Stimulated activated CD4-positive, alpha-beta T cell treated with anti-CD3 and anti-CD28 coated beads, Interleukin-2, amount 100 ng/mL, for 48 hours (primary cell): ENCODE measurements at regions not wholly inside any gene's neighbourhood (a gene's known extent, or its start where the extent isn't known, plus 50 kb on each side); places are given as distances from the start of the nearest gene placed in this dataset.

Experiments
- DNase-seq, 2 donors: peaks; one replicate each; pipeline ENCODE4 v3.0.0-alpha.2; 2020

DNA sequence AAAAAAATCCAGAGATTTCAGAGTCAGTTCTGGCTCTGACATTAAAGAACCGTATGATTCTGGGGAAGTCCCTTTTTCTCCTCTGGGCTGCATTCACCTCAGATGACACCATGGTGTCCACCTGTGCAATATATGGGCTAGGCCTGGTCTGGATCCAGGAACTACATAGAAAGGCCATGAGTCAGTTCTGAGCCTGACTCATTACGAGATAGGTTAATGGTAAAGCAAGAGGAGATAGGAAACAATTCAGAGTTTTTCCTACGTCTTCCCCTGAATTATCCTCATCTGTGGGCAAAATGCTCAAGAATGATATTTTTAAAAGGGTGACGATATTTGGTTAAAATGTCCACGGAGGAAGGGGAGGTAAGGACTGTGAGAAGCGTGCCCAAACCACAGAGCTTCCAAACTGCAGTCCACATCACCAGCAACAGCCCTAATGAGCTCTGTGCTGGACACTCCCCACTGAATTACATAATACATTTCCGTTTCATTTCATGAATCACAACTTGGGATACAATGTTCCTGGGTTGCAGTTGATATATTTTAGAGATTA, 180.1 kb upstream of the OSR1 start:
- DNase-seq = no peak

DNA sequence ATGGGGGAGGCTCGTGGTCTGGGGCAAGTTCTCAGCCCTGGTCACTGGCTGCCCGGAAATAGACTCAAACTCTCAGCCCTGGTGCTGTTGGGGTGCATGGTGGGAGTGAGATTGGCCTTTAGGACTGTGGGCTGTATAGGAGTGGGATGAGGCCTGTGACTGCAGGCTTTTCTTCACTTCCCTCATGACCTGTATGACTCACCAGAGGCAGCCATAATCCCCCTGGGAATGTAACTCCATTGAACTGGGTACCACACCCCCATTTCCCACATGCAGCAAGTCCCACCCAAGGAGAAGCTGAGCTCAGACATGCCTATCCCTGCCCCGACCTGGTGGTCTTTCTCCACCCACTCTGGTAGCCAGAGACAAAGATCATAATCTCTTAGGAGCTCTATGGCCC, 177.7 kb upstream of the OSR1 start:
- no peak for DNase-seq

DNA sequence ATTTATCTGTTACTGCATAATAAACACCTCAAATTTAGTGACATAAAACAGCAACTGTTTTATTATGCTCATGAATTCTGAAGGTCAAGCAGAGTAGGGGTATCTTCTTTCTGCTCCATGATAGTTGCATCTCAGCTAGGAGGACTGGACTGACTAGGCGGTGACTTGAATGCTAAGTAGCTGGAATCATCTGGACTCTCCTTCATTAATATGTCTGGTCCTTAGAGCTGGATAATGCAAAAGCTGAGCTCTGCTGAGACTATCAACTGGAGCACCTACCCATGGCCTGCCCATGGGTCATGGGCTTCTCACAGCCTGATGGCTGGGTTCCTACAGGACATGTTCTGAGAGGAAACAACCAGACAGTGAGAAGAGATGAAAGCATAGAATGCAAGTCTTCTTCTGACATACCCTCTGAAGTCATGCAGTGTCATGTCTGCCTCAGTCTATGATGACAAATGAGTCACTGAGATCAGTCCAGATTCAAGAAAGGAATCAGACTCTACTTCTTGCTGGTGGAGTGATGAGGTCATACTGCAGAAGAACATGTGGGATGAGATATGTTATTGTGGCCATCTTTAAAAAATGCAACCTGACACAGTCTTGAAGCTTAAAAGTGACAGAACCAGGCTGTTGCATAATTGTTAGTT, 174.2 kb upstream of the OSR1 start:
- no peak for DNase-seq

DNA sequence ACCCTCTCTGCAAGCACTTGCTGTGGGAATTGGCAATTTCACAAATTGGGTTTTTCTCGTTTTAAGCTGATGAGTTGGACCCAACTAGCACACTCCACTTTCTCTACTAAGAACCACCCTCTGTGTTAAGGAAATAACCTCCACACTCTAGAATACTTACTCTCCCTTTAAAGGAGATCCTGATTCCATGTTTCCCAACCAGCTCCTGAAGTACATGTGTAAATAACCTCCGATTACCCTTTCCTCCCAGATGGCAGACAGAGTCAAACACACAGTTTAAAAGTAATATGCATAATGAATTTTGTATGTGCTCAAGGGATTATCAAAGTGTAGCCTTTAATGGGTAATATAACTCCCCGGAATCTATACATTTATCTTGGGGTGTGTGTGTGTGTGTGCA, 171.3 kb upstream of the OSR1 start:
- no peak for DNase-seq

DNA sequence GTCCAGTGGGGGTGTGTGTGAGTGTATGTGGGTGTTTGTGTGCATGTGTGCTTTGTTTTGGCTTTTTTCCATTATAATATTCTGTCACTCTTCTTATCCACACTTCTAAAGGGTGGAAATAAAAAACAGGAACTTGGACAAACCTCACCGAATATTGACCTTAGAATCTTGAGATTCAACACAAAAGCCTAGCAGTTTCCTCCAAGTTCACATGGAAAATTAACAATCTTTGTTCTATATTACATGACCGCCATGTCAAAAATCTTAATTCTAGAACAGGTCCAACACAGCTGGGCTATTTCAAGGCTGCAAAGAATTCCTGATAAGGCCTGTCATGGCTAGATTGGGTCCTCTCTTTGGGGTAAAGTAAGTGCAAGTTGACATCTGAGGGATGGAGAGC, 169.3 kb upstream of the OSR1 start:
- DNase-seq = no peak

DNA sequence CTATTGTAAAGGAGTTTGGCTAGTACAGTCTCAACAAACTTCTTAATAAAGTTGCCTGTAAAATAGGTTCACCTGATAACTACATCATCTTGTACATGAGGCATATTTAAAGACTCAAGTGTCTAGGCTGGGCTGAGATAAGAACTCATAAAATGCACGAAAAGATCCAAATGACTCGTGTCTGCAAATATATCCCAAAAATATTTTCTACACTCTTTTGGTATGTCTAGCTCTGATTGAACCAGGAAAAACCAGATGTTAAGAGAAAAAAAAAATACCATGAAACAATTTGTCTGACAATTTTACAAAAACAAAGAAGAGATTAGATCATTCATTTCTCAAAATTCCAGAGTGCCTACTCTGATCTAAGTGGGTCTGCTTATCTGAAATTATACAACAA, 166.9 kb upstream of the OSR1 start:
- DNase-seq = no peak

DNA sequence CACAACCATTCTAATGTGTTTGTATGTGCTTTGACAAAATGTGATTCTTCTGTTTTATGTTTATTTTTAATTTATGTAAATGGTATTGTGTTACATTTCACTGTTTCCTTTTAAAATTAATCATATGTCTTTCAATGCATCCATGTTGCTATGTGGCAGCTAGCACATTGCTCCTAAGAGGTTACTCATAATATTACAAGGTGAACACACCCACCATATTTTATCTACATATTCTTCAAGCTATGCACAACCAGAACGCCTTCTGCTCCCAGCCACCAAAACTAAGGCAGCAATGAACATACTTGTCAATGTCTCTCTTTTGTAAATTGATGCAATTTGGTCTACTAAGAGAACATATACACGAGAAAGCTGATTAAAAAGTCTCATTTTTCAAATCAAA, 160.6 kb upstream of the OSR1 start:
- DNase-seq = no peak

DNA sequence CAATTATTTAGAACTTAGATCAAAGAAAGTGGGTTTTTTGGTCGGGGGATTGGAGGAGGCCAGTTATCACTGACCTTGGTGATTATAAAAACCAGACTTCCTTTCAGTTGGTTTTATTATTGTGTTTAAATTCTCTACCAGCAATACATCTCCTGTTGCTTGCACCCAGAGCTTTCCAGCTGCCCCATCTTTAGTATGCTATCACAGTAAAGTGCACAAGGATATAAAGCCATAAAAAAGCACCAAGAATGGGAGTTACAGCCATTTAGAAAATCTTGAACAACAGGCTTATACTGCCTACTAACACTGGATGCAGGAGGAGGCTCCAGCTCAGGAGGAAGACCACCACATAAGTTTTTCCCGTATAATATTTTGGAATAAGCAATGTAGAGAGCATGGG, 148.7 kb upstream of the OSR1 start:
- no peak for DNase-seq

DNA sequence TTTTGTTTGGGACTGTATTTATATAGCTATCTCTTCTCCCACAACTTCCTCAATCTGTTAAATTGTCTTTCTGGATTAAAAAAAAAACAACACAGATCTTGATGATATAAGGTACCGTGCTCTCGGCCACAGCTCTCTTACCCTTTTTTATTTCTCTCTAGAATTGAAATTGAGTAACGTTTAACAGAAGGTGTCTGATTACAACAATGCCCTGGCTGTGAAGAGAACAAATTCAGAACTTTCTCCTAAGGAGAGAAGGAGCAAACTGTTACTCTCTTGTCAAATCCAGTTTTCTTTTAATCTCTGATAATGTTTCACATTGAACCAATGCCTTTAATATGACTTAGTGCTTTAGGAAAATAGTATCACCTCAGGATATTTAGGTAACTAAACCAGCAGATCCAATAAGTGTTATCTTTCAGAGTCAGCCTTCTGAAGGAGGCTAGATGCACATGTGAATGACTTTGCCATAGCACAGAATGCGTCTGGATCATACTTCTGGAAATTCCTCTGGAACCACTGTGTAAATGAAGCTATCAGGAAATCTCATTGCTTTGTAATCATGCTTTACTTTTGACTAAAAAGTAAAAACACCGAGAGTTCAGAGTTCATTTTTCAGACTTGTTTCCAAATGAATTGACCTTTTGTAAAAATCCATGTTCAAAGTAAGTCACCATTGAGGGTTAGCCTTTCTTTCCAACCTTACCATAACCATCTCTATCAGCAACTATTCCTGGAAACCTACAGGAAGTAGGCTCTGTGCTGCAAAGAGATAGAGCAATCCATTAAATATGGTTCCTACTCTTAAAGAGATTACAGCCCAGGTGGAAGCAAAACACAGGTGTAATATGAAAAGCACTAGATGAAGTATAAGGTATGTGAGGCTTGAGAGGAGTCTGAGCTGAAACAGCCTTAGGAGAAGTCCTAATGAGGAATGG, 147.0 kb upstream of the OSR1 start:
- DNase-seq = no peak

DNA sequence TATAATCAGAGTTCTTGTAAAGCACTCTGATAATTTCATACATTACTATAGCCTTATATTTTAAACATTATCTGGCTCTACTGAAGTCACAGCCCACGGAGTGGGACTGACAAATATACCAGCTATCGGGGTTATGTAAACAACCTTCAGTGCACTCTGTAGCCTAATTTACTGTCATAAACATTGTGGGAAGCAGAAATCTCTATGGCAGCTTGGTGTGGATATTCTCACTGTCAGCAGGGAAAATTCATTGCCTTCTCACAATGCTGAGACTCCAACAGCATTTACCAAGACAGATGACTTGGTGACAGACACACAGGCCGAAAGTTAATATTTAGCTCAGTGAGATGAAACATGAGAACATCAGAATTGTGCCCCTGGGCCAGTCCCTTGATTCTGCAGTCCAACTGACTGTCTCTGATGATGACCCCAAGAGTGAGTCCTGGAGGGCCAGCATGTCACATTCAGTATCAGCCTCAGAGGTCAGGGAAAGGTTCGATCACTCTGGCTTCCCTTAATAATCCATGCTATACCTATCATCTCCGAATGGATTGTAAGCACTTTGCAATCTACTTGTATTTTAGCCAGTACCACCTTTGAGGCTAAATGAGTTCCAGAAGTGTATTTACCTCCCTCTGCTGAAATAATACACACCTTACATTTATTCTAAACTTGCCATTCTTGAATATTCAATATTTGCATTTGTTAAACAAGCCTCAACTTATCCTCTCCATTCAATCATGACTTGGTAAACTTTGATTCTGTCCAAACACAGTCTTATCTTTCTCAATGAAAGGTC, 146.2 kb upstream of the OSR1 start:
- DNase-seq = no peak

DNA sequence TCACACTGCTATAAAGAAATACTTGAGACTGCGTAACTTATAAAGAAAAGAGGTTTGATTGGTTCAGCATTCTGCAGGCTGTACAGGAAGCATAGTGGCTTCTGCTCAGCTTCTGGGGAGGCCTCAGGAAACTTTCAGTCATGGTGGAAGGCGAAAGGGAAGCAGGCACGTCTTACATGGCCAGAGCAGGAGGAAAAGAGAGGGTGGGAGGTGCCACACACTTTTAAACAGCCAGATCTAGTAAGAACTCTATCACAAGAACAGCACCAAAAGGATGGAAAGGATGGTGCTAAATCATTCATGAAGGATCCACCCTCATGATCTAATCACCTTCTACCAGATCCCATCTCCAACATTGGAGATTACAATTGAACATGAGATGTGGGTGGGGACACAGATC, 145.5 kb upstream of the OSR1 start:
- no peak for DNase-seq

DNA sequence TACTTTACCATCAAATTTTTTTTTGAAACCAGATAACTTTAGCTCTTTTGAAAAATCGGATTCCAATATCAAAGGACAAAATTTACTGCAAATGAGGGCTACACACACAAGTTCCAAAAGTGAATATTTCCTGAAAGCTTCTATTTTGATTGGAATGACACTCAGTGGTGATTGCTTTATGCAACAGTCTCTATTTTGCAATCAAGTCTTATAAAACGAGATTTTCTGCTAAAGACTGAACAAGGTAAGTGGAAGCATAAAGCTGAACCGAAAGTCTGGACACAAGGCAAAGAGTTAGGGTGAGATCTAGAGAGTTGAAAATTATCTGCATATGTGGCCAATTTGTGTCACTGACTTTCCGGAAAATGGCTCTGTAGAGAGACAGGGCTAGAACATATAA, 145.0 kb upstream of the OSR1 start:
- no peak for DNase-seq

DNA sequence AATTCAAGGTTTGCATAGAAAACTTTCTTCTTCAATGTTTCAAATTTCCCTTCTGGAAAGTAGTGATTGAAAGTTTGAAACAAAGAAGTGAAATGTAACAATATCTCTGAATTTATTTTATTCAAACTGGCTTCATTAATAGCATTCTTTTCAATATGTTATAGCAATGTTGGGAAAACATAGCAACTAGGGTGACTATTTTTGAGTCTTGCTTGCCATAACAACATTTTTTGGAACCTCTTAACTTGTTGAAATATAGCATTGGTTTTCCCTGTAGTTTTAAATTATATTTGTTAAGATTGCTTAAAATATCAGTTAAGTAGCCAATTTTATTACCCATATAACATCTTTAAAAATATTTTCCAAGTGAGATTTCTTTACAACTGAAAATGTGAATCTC, 141.7 kb upstream of the OSR1 start:
- DNase-seq = no peak

DNA sequence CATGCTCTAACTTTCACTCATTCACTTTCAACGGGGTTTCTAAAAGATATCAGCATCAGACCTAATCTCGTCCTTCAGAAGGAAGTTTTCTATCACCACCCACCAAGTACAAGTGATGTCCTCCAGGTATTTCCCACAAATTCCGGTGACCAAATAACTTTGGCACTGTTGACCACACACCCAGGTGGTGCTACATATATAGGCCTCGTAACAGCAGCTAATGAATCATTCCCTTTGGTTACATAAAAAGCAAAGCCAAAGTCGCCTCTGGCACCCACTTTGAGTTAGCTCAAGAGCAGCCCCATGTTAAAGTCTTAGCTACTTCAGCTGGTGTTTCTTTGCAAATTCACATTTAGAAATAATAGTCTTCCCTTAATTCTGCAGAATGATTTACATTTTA, 138.2 kb upstream of the OSR1 start:
- DNase-seq = no peak

DNA sequence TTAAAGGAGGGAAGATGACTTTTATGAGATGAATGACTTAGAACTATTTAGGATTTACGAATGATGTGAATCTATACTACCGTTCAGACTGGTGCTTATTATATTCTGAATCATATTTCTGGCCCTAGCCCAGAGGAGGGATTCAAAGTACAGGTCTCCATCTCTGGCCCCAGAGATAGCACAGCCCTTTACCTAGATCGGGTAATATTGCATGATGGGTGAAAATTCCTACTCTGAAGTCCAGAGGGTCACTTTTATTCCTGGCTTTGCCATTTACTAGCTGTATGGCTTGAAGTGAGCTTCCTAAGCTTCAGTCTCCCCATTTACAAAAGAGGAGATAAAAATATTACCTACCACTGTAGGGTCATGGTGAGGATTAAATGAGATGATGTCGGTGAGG, 135.8 kb upstream of the OSR1 start:
- no peak for DNase-seq

DNA sequence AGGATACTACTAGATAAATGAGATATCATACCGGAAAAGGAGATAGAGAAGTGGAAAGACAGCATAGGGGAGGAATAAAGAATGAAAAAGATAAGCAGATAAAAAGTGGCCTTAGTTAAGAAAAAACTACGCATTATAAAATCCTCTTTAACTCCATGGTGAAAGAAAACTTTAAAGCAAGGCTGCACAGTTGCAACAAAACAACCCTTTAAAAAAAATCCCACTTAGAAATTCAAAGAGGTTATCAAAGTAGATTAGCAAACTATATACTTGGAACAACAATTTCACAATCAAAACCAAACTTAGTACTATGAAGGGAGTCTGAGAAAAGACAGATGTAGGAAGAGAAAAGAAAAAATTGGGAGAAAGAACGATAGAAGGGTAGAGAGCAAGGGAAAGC, 133.4 kb upstream of the OSR1 start:
- DNase-seq = no peak

DNA sequence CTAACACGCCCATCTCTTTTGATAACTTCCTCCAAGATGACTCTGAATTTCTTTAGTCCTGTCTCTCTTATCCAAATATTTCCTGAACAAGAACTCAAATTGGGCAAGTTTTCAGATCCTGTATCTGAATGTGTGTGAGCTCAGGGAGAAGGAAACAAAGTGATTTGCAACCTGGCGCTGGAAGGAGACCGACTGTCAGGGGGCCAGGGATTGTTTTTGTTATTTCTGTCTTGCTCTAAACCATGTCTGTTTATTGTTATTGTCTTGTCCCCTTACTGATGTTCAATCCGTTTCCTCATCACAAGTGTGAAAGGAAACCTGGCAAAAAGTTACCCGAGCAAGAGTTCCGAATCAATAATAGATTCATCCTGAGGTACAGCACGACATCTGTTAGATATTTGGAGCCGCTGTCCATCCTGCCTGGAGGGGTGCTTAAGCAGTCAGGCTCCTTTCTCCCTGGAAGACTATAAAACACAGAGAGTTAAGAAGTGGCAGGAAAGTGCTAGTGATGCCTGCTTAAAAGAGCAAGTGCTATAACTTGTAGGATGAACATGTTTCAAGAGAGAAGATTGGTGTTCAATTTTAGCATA, 132.5 kb upstream of the OSR1 start:
- no peak for DNase-seq

DNA sequence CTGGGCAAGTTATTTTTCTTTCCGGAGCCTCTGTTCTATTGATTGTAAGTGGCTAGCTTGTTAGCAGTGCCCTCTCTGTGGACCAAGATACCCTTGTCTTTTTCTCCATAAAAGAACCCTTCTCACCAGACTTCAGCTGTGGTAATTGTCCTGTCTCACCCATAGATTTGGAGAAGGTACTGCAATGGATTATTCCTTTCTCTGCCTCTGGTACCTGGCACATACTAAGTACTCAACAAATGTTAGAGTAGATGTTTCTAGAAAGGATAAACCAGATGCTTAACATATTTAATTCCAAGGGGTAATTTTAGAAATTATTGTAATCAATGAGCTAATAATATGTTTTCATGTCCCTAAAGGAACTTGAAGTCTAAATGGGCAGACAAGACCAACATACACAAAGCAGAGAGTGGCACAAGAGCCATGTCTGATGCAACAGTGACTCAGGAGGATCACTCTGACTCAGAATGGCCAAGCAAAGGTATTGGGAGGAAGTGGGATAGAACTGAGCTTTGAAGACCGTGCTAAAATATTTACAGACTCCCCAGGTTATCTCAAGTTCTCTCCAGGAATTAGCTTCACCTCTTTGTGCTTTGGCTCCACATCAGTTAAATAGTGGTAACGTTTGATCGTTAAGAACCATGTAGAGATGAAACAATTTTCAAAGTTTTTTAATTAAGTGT, 129.7 kb upstream of the OSR1 start:
- peak in 1 of 2 donors; percentile 2 for DNase-seq

DNA sequence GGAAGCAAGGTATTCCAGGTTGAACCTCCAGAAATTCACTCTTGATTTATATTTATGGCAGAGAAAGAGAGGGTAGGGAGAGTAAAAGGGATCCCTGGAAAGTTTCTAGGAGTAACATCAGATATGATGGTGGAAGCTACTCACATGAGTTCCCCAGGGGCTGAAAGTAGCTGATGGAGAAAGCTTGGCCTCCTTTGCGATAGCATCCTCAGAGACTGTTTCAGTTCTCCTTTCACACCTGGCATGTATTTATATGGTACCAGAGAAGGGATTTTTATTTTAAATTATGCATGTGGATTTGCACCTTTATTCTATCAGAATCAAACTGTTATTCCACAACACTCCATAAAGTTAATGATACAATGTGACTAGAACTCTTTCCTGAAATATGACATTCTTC, 126.3 kb upstream of the OSR1 start:
- DNase-seq = no peak

DNA sequence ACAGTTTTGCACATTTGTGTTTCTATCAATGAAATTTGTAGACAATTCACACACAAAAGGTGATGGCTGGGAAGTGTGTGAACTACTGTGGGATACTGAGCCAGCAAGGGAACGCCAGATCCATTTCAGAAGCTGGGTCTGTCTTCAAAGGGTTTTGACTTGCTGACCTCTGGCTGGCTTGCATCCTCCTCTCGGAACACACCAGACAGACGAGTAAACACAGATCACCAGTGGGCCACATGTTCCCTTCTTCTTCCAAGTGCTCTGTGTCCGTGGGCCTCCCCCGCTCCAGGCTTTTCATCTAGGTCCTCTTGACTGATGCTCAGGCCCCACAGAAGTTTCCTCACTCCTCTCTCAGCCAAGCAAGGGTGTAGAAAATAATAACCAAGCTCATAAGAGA, 122.2 kb upstream of the OSR1 start:
- no peak for DNase-seq

DNA sequence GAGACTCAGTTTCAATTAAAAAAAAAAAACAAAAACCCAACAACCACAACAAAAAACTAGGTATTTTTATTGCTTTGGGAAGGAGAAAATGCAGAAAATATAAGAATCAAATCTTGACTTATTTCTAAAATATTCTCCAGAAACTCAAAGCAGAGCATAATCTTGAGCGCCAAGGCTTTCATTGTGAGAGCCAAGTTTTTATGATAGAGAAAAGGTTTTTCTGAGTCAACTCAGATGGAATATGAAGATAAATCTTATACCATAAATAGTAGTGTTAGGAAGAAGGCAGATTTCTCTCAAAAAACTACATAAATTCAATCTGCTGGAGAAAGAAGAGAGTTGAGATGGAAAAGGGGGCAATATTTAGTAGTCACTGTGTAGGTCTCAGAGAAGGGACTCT, 121.2 kb upstream of the OSR1 start:
- no peak for DNase-seq

DNA sequence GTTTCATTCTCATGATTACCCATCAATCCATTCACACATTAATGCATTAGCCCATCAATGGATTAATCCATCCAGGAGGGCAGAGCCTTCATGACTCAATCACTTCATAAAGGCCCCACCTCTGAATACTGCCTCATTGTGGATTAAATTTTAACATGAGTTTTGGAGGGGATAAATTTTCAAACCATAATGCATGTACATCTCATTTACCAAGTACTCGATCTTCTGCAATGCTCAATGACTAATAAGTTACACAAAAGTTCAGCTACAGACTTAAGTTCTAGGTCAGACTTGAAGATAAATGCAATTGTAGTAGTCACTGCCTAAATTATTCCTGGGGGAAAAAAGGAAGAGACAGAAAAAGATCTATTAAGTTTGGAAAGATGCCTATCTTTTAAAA, 120.0 kb upstream of the OSR1 start:
- DNase-seq = no peak

DNA sequence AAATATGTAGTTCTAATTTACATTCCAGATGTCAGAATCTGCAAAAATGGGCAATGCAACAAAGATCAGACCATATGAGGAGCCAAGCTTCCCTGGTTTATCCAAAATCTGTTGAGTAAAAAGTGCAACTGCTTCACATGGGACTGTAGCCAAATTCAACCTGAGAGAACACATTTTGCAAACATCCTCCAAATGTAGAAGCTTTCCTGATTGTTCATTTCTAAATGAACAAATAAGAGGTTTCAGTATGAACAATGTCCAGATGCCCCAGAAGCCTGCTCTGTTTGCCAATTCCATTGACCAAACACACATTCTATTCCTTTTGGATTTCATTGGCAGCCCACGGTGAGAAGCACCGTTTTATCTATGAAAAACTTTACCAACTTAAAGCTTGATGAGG, 117.9 kb upstream of the OSR1 start:
- DNase-seq = no peak
